ENCODE measurements at regions not wholly inside any gene's neighbourhood (a gene's known extent, or its start where the extent isn't known, plus 50 kb on each side); places are given as distances from the start of the nearest gene placed in this dataset.
"Not testable (repeated sequence)": the region's sequence is repeated elsewhere in the genome, so short reads cannot be mapped to it uniquely, and the experiment has no call there.

- H3K4me1 ChIP-seq; H3K27me3 ChIP-seq; H3K4me3 ChIP-seq; intact Hi-C loops (cut with DNase I; ENCODE audit: low total_unique reads); H3K36me3 ChIP-seq; H3K27ac ChIP-seq: not testable (repeated sequence)
- peak in 1 of 2 donors; percentile 64 for DNase-seq
- H3K9me3 ChIP-seq, result peaks cover 0 to 32% (median 20%) of the 10 kb centered on the region in 3 donors
Measured at GRCh38 chr7:63572196-63572595, 426.5 kb upstream of the ZNF722 start.

- H3K27me3 ChIP-seq; H3K4me3 ChIP-seq; intact Hi-C loops (cut with DNase I; ENCODE audit: low total_unique reads); H3K4me1 ChIP-seq; H3K36me3 ChIP-seq; H3K27ac ChIP-seq: not testable (repeated sequence)
- peaks cover 0 to 27% (median 26%) of the 10 kb centered on the region in 3 donors for H3K9me3 ChIP-seq
- peak in 1 of 2 donors; percentile 64 for DNase-seq
Measured at GRCh38 chr7:63572956-63573355, 425.7 kb upstream of the ZNF722 start.

- H3K4me3 ChIP-seq; intact Hi-C loops (cut with DNase I; ENCODE audit: low total_unique reads); H3K27me3 ChIP-seq; H3K36me3 ChIP-seq; H3K4me1 ChIP-seq; H3K27ac ChIP-seq: not testable (repeated sequence)
- H3K9me3 ChIP-seq, result peaks cover 0 to 27% (median 27%) of the 10 kb centered on the region in 3 donors
- peak in 1 of 2 donors; percentile 28 for DNase-seq
Measured at GRCh38 chr7:63573412-63573811, 425.2 kb upstream of the ZNF722 start.

GRCh38 chr7:63576421-63576820, 422.2 kb upstream of the ZNF722 start:
- H3K4me3 ChIP-seq; intact Hi-C loops (cut with DNase I; ENCODE audit: low total_unique reads); H3K27ac ChIP-seq; H3K36me3 ChIP-seq; H3K27me3 ChIP-seq; H3K4me1 ChIP-seq: not testable (repeated sequence)
- DNase-seq, result peak in 1 of 2 donors; percentile 55
- peaks cover 0 to 32% (median 31%) of the 10 kb centered on the region in 3 donors for H3K9me3 ChIP-seq

GRCh38 chr7:63577066-63577465, 421.6 kb upstream of the ZNF722 start:
- intact Hi-C loops (cut with DNase I; ENCODE audit: low total_unique reads); H3K4me1 ChIP-seq; H3K4me3 ChIP-seq; H3K36me3 ChIP-seq; H3K27me3 ChIP-seq; H3K27ac ChIP-seq: not testable (repeated sequence)
- peak in 1 of 2 donors; percentile 15 for DNase-seq
- H3K9me3 ChIP-seq, result peaks cover 0 to 31% (median 31%) of the 10 kb centered on the region in 3 donors

GRCh38 chr7:63580045-63580444, 418.6 kb upstream of the ZNF722 start:
- intact Hi-C loops (cut with DNase I; ENCODE audit: low total_unique reads); H3K36me3 ChIP-seq; H3K4me1 ChIP-seq; H3K27ac ChIP-seq; H3K4me3 ChIP-seq; H3K27me3 ChIP-seq: not testable (repeated sequence)
- peak in 1 of 2 donors; percentile 44 for DNase-seq
- H3K9me3 ChIP-seq, result peaks cover 0 to 24% (median 22%) of the 10 kb centered on the region in 3 donors

GRCh38 chr7:63580536-63581300, 417.9 kb upstream of the ZNF722 start:
- H3K36me3 ChIP-seq; H3K4me1 ChIP-seq; H3K27ac ChIP-seq; H3K27me3 ChIP-seq; H3K4me3 ChIP-seq; intact Hi-C loops (cut with DNase I; ENCODE audit: low total_unique reads): not testable (repeated sequence)
- peak in 1 of 2 donors; percentile 66 for DNase-seq
- H3K9me3 ChIP-seq, result peaks cover 0 to 24% (median 22%) of the 10 kb centered on the region in 3 donors

GRCh38 chr7:63582771-63583170, 415.9 kb upstream of the ZNF722 start:
- H3K27ac ChIP-seq; DNase-seq; H3K4me3 ChIP-seq; H3K36me3 ChIP-seq; intact Hi-C loops (cut with DNase I; ENCODE audit: low total_unique reads); H3K27me3 ChIP-seq; H3K4me1 ChIP-seq: not testable (repeated sequence)
- H3K9me3 ChIP-seq, result peaks cover 0 to 16% (median 11%) of the 10 kb centered on the region in 3 donors

GRCh38 chr7:63587151-63587853, 411.3 kb upstream of the ZNF722 start:
- H3K27ac ChIP-seq; H3K9me3 ChIP-seq; H3K4me3 ChIP-seq; intact Hi-C loops (cut with DNase I; ENCODE audit: low total_unique reads); H3K4me1 ChIP-seq; H3K36me3 ChIP-seq; H3K27me3 ChIP-seq; DNase-seq: not testable (repeated sequence)

- H3K36me3 ChIP-seq; intact Hi-C loops (cut with DNase I; ENCODE audit: low total_unique reads); DNase-seq: not testable (repeated sequence)
Measured at GRCh38 chr7:63591249-63591648, 407.4 kb upstream of the ZNF722 start.

GRCh38 chr7:63603812-63604211, 394.8 kb upstream of the ZNF722 start:
- DNase-seq; H3K9me3 ChIP-seq; H3K36me3 ChIP-seq; H3K4me1 ChIP-seq; H3K27ac ChIP-seq; H3K4me3 ChIP-seq; H3K27me3 ChIP-seq; intact Hi-C loops (cut with DNase I; ENCODE audit: low total_unique reads): not testable (repeated sequence)

More at GRCh38 chr7:63591249-63591648, 407.4 kb upstream of the ZNF722 start:
- H3K9me3 ChIP-seq, H3K27me3 ChIP-seq, H3K27ac ChIP-seq, H3K4me1 ChIP-seq, H3K4me3 ChIP-seq: not testable (repeated sequence)

- intact Hi-C loops (cut with DNase I; ENCODE audit: low total_unique reads); H3K9me3 ChIP-seq; H3K4me3 ChIP-seq; H3K27ac ChIP-seq; H3K36me3 ChIP-seq; DNase-seq; H3K27me3 ChIP-seq; H3K4me1 ChIP-seq: not testable (repeated sequence)
Measured at GRCh38 chr7:63604853-63605252, 393.8 kb upstream of the ZNF722 start.

GRCh38 chr7:63617595-63617994, 381.1 kb upstream of the ZNF722 start:
- H3K27ac ChIP-seq, result not testable (repeated sequence)

GRCh38 chr7:63620169-63620735, 378.4 kb upstream of the ZNF722 start:
- H3K4me1 ChIP-seq; H3K27me3 ChIP-seq; intact Hi-C loops (cut with DNase I; ENCODE audit: low total_unique reads); H3K27ac ChIP-seq; H3K4me3 ChIP-seq; DNase-seq; H3K36me3 ChIP-seq; H3K9me3 ChIP-seq: not testable (repeated sequence)

More at GRCh38 chr7:63617595-63617994, 381.1 kb upstream of the ZNF722 start:
- H3K4me1 ChIP-seq; H3K36me3 ChIP-seq; intact Hi-C loops (cut with DNase I; ENCODE audit: low total_unique reads); H3K27me3 ChIP-seq; H3K9me3 ChIP-seq; DNase-seq; H3K4me3 ChIP-seq: not testable (repeated sequence)

All from tibial artery (tissue), 4 donors.